IMR-90 (cell line): ENCODE measurements at regions not wholly inside any gene's neighbourhood (a gene's known extent, or its start where the extent isn't known, plus 50 kb on each side); places are given as distances from the start of the nearest gene placed in this dataset.

Source experiments
- ATAC-seq: fragments of 200-7000 bp; cut with Tn5 transposase; 2 replicates; pipeline ENCODE4 v1.9.1; 2020; ENCODE audit warnings: low read depth, mild to moderate bottlenecking, moderate library complexity
- BruUV-seq: library from RNA; stranded (reverse); fragments of 400-500 nt; replicated peaks from 2 replicates; lab custom pipeline; 2021; lab: Mats Ljungman, UMichigan
- CTCF ChIA-PET: fragments of 300-600 bp; formaldehyde crosslinking; extraction: SDS; loops from one replicate; lab custom pipeline; 2021; ENCODE audit warnings: antibody characterized with exemption; lab: Yijun Ruan, JAX
- POLR2A ChIA-PET: fragments of 300-600 bp; sonication (Branson Sonifier 250); formaldehyde crosslinking; loops from one replicate; lab custom pipeline; 2022; ENCODE audit warnings: antibody characterized with exemption; ENCODE audit not compliant: unreplicated experiment; lab: Charles Lee
- DNase-seq: peaks from one replicate; pipeline ENCODE4 v3.0.0; 2013
- H2AFZ ChIP-seq: replicated peaks from 2 replicates; pipeline ENCODE3; 2013; ENCODE audit warnings: low read length, mild to moderate bottlenecking; ENCODE audit not compliant: poor library complexity
- H2AK5ac ChIP-seq: 2 replicates; pipeline ENCODE4 v1.6.1; 2013; ENCODE audit warnings: low read depth, low read length, inconsistent platforms
- H2AK9ac ChIP-seq: replicated peaks from 2 replicates; pipeline ENCODE3; 2013; ENCODE audit warnings: mild to moderate bottlenecking, low read depth, low read length, moderate library complexity; ENCODE audit not compliant: poor library complexity
- H2BK120ac ChIP-seq: 2 replicates; pipeline ENCODE4 v1.6.1; 2013; ENCODE audit warnings: low read depth, low read length, inconsistent platforms
- H2BK15ac ChIP-seq: 3 replicates; pipeline ENCODE4 v1.6.1; 2013; ENCODE audit warnings: low read depth, low read length, inconsistent platforms
- H2BK20ac ChIP-seq: 2 replicates; pipeline ENCODE4 v1.6.1; 2013; ENCODE audit warnings: low read depth, mild to moderate bottlenecking, inconsistent platforms, low read length, moderate library complexity
- H2BK5ac ChIP-seq: 2 replicates; pipeline ENCODE4 v1.6.1; 2013; ENCODE audit warnings: mild to moderate bottlenecking, low read depth, low read length, inconsistent platforms; ENCODE audit not compliant: poor library complexity, severe bottlenecking
- H3K14ac ChIP-seq: replicated peaks from 2 replicates; pipeline ENCODE4 v1.6.1; 2013; ENCODE audit warnings: low read depth, low read length, inconsistent platforms
- H3K18ac ChIP-seq: 2 replicates; pipeline ENCODE4 v1.6.1; 2013; ENCODE audit warnings: low read depth, low read length, control low read depth
- H3K23ac ChIP-seq: 2 replicates; pipeline ENCODE4 v1.6.1; 2013; ENCODE audit warnings: low read depth, low read length, inconsistent platforms
- H3K27ac ChIP-seq: 2 replicates; pipeline ENCODE4 v1.5.1; 2013; ENCODE audit warnings: mild to moderate bottlenecking, control low read depth, low read length; ENCODE audit not compliant: insufficient read depth
- H3K27me3 ChIP-seq: 2 replicates; pipeline ENCODE4 v1.6.1; 2013; ENCODE audit warnings: low read length; ENCODE audit not compliant: control insufficient read depth, insufficient read depth
- H3K36me3 ChIP-seq: 2 replicates; pipeline ENCODE4 v1.6.1; 2013; ENCODE audit warnings: low read length, mixed read lengths; ENCODE audit not compliant: control insufficient read depth, insufficient read depth
- H3K4ac ChIP-seq: 2 replicates; pipeline ENCODE4 v1.6.1; 2013; ENCODE audit warnings: low read depth, low read length, inconsistent platforms
- H3K4me1 ChIP-seq: 2 replicates; pipeline ENCODE4 v1.6.1; 2013; ENCODE audit warnings: low read length, mixed read lengths; ENCODE audit not compliant: control insufficient read depth, insufficient read depth
- H3K4me2 ChIP-seq: 2 replicates; pipeline ENCODE4 v1.6.1; 2013; ENCODE audit warnings: low read depth, mild to moderate bottlenecking, control low read depth, low read length, moderate library complexity
- H3K4me3 ChIP-seq: 2 replicates; pipeline ENCODE4 v1.5.1; 2013; ENCODE audit warnings: low read depth, mild to moderate bottlenecking, control low read depth, low read length, moderate library complexity; ENCODE audit not compliant: insufficient read depth
- H3K56ac ChIP-seq: 2 replicates; pipeline ENCODE4 v1.6.1; 2013; ENCODE audit warnings: low read length, inconsistent platforms; ENCODE audit not compliant: insufficient read depth; ENCODE audit errors: extremely low read depth
- H3K79me1 ChIP-seq, 2 experiments: 2 replicates each; pipeline ENCODE4 v1.6.1; 2013; ENCODE audit warnings: low read length in 2 of 2, inconsistent platforms in 1 of 2, low read depth in 1 of 2
- H3K9ac ChIP-seq: 2 replicates; pipeline ENCODE4 v1.6.1; 2013; ENCODE audit warnings: low read depth, low read length, control low read depth
- H3K9me1 ChIP-seq: 2 replicates; pipeline ENCODE4 v1.6.1; 2013; ENCODE audit warnings: low read length, inconsistent platforms; ENCODE audit not compliant: insufficient read depth
- H3K9me3 ChIP-seq: 2 replicates; pipeline ENCODE4 v1.6.1; 2013; ENCODE audit warnings: low read length; ENCODE audit not compliant: control insufficient read depth, insufficient read depth
- H4K20me1 ChIP-seq: 2 replicates; pipeline ENCODE4 v1.6.1; 2013; ENCODE audit warnings: low read length, inconsistent platforms; ENCODE audit not compliant: insufficient read depth
- H4K5ac ChIP-seq: 2 replicates; pipeline ENCODE4 v1.6.1; 2013; ENCODE audit warnings: mild to moderate bottlenecking, low read depth, low read length, control low read depth
- H4K8ac ChIP-seq, 2 experiments: 2 replicates each; pipeline ENCODE4 v1.6.1; 2013; ENCODE audit warnings: low read depth in 2 of 2, low read length in 2 of 2, control low read depth in 1 of 2, inconsistent platforms in 1 of 2
- H4K91ac ChIP-seq: 2 replicates; pipeline ENCODE4 v1.6.1; 2013; ENCODE audit warnings: low read depth, low read length, inconsistent platforms; ENCODE audit not compliant: insufficient read depth
- MAZ ChIP-seq: IDR thresholded peaks from 2 replicates; pipeline ENCODE4 v1.6.1; 2012; ENCODE audit warnings: low read depth, mild to moderate bottlenecking, low read length, improper control_type of control experiment, moderate library complexity, borderline replicate concordance
- NFE2L2 ChIP-seq: fragments of 150-350 bp; IDR thresholded peaks from 2 replicates; pipeline ENCODE4 v1.6.1; 2016; ENCODE audit warnings: low read depth, mild to moderate bottlenecking, low read length
- WGBS, 2 experiments: methylation state at CpG; one replicate each; pipeline versions ENCODE4 v1.1.5 to v1.1.7; 2013; ENCODE audit warnings: missing lambda C conversion rate in 2 of 2; ENCODE audit not compliant: insufficient read length in 1 of 2; ENCODE audit errors: extremely low coverage in 2 of 2; 5-methylcytosine and 5-hydroxymethylcytosine counted together
- dilution Hi-C: fragments of 300-500 bp; cut with HindIII; formaldehyde crosslinking; loops from one replicate; pipeline ENCODE4 v1.14.3; 2018; ENCODE audit warnings: low sequenced_read_pairs; ENCODE audit not compliant: unreplicated experiment
- in situ Hi-C: fragments of 300-500 bp; cut with MboI; formaldehyde crosslinking; loops from 3 replicates; pipeline ENCODE4 v1.14.3; 2019; ENCODE audit warnings: low sequenced_read_pairs, inconsistent platforms, mixed read lengths
- intact Hi-C: fragments of 100-400 bp; cut with micrococcal nuclease; formaldehyde crosslinking; loops from 2 replicates; pipeline ENCODE4 v1.10.0; 2022
- TF ChIP-seq, protein P1 (sequence below): fragments of 150-350 bp; IDR thresholded peaks from 2 replicates; pipeline ENCODE4 v1.6.1; 2016; ENCODE audit warnings: low read depth, mild to moderate bottlenecking, low read length, moderate library complexity, borderline replicate concordance
- TF ChIP-seq, protein P2 (sequence below): conservative IDR thresholded peaks from 2 replicates; pipeline ENCODE4 v1.5.1; 2012; ENCODE audit warnings: mild to moderate bottlenecking, low read depth, low read length, improper control_type of control experiment

DNA sequence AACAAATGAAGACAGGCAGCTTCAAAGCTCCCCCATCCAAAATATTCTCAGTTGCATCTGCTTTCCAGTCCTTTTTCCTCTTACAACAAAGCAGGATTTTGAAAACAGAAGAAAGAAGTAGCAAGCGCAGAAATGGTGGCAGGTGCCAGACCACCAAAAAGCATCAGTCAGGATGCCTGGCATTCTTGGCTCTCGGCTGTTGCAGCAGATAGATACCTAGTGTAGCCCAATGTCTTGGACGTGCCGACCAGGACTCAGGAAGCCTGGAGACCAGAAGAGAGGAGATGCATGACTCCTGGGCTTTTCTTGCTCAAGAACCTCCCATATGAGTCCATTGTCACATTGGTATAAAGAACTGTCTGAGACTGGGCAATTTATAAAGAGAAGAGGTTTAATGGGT lies 115.2 kb downstream of the RAB18 start:
- Histone ChIP-seq H4K91ac (no peak overlapping the region), H3K56ac (no peak overlapping the region), H2AFZ (no peak overlapping the region), H2AK9ac (no peak overlapping the region), H3K9ac (no peak overlapping the region), H2BK15ac (no peak overlapping the region), H3K18ac (no peak overlapping the region), H2BK120ac (no peak overlapping the region), H3K79me1 (no peaks in the 10 kb centered on the region), H2BK20ac (no peak overlapping the region), H3K4me1 (peaks cover 12% of the 10 kb centered on the region), H3K9me3 (no peaks in the 10 kb centered on the region), H4K20me1 (no peaks in the 10 kb centered on the region), H3K4me2 (no peak overlapping the region), H3K27ac (no peak overlapping the region), H2BK5ac (no peak overlapping the region), H3K23ac (no peak overlapping the region), H3K36me3 (no peaks in the 10 kb centered on the region), H3K4me3 (no peak overlapping the region), H3K4ac (no peak overlapping the region), H2AK5ac (no peak overlapping the region), H4K5ac (no peak overlapping the region), H3K14ac (no peak overlapping the region), H3K27me3 (peaks cover 6% of the 10 kb centered on the region), H4K8ac (no peak overlapping the region), H3K9me1 (no peaks in the 10 kb centered on the region)
- CTCF ChIA-PET = no interaction called here
- in situ Hi-C loops = no loop called here
- 88% methylated on average over 2 of the region's 4 CpGs; no CpG with 5 or more reads in 1 of the 2 experiments for WGBS, 2 experiments
- no peak for DNase-seq
- POLR2A ChIA-PET = no interaction called here
- BruUV-seq = no TSS peak
- intact Hi-C loops = no loop called here
- TF ChIP-seq NFE2L2 (no peak), MAZ (no peak)
- TF ChIP-seq, protein P1, sequence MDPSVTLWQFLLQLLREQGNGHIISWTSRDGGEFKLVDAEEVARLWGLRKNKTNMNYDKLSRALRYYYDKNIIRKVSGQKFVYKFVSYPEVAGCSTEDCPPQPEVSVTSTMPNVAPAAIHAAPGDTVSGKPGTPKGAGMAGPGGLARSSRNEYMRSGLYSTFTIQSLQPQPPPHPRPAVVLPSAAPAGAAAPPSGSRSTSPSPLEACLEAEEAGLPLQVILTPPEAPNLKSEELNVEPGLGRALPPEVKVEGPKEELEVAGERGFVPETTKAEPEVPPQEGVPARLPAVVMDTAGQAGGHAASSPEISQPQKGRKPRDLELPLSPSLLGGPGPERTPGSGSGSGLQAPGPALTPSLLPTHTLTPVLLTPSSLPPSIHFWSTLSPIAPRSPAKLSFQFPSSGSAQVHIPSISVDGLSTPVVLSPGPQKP = no peak
- TF ChIP-seq, protein P2, sequence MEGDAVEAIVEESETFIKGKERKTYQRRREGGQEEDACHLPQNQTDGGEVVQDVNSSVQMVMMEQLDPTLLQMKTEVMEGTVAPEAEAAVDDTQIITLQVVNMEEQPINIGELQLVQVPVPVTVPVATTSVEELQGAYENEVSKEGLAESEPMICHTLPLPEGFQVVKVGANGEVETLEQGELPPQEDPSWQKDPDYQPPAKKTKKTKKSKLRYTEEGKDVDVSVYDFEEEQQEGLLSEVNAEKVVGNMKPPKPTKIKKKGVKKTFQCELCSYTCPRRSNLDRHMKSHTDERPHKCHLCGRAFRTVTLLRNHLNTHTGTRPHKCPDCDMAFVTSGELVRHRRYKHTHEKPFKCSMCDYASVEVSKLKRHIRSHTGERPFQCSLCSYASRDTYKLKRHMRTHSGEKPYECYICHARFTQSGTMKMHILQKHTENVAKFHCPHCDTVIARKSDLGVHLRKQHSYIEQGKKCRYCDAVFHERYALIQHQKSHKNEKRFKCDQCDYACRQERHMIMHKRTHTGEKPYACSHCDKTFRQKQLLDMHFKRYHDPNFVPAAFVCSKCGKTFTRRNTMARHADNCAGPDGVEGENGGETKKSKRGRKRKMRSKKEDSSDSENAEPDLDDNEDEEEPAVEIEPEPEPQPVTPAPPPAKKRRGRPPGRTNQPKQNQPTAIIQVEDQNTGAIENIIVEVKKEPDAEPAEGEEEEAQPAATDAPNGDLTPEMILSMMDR = no peak
- no peak for ATAC-seq
- dilution Hi-C loops = no loop called here
